GM23338 (cell line): ENCODE measurements at regions not wholly inside any gene's neighbourhood (a gene's known extent, or its start where the extent isn't known, plus 50 kb on each side); places are given as distances from the start of the nearest gene placed in this dataset.

Source experiments
- ATAC-seq: fragments of 200-7000 bp; cut with Tn5 transposase; 3 replicates; pipeline ENCODE4 v1.9.1; 2020
- DNase-seq: peaks from one replicate; pipeline ENCODE4 v3.0.0-alpha.2; 2015; ENCODE audit warnings: low spot score
- H2AFZ ChIP-seq: fragments of 200-600 bp; sonication (generic); 2 replicates; pipeline ENCODE4 v1.8.0; 2016; ENCODE audit warnings: antibody characterized with exemption, mild to moderate bottlenecking, moderate library complexity
- H3F3A ChIP-seq: fragments of 200-600 bp; sonication (generic); replicated peaks from 2 replicates; pipeline ENCODE4 v1.8.0; 2017; ENCODE audit warnings: antibody characterized with exemption, mixed run types, low read depth
- H3K27ac ChIP-seq: fragments of 200-600 bp; sonication (generic); 2 replicates; pipeline ENCODE4 v1.6.1; 2016; ENCODE audit warnings: low read depth
- H3K27me3 ChIP-seq: fragments of 200-600 bp; sonication (generic); 2 replicates; pipeline ENCODE4 v1.8.0; 2016; ENCODE audit warnings: mild to moderate bottlenecking, mixed run types, moderate library complexity; ENCODE audit not compliant: insufficient read depth
- H3K36me3 ChIP-seq: fragments of 200-600 bp; sonication (generic); 2 replicates; pipeline ENCODE4 v1.8.0; 2016; ENCODE audit warnings: mild to moderate bottlenecking; ENCODE audit not compliant: insufficient read depth
- H3K4me1 ChIP-seq: fragments of 200-600 bp; sonication (generic); 2 replicates; pipeline ENCODE4 v1.8.0; 2016; ENCODE audit warnings: mild to moderate bottlenecking, moderate library complexity; ENCODE audit not compliant: insufficient read depth
- H3K4me2 ChIP-seq: fragments of 200-600 bp; sonication (generic); 2 replicates; pipeline ENCODE4 v1.7.1; 2017; ENCODE audit warnings: mixed run types
- H3K4me3 ChIP-seq: fragments of 200-600 bp; sonication (generic); 2 replicates; pipeline ENCODE4 v1.6.1; 2016; ENCODE audit warnings: mixed run types
- H3K79me2 ChIP-seq: fragments of 200-600 bp; sonication (generic); replicated peaks from 2 replicates; pipeline ENCODE4 v1.8.0; 2017; ENCODE audit warnings: mild to moderate bottlenecking; ENCODE audit not compliant: insufficient read depth
- H3K9me2 ChIP-seq: fragments of 200-600 bp; sonication (generic); 2 replicates; pipeline ENCODE4 v1.8.0; 2017; ENCODE audit not compliant: insufficient read depth
- H4K20me1 ChIP-seq: fragments of 200-600 bp; sonication (generic); replicated peaks from 2 replicates; pipeline ENCODE4 v1.8.0; 2017; ENCODE audit warnings: mild to moderate bottlenecking; ENCODE audit not compliant: insufficient read depth
- H3K27ac Mint-ChIP-seq: 2 replicates; pipeline ENCODE4 v1.8.0; 2020; ENCODE audit warnings: inconsistent platforms, mild to moderate bottlenecking, moderate library complexity, mixed read lengths
- H3K27me3 Mint-ChIP-seq: 3 replicates; pipeline ENCODE4 v1.8.0; 2022; ENCODE audit warnings: low read depth, mild to moderate bottlenecking, moderate library complexity, mixed read lengths, inconsistent platforms; ENCODE audit not compliant: insufficient read depth, poor library complexity
- H3K36me3 Mint-ChIP-seq: 3 replicates; pipeline ENCODE4 v1.8.0; 2021; ENCODE audit warnings: low read depth, mild to moderate bottlenecking, inconsistent platforms, moderate library complexity, mixed read lengths
- H3K4me1 Mint-ChIP-seq: 3 replicates; pipeline ENCODE4 v1.8.0; 2020; ENCODE audit warnings: mild to moderate bottlenecking, inconsistent platforms, mixed read lengths
- H3K4me3 Mint-ChIP-seq: 3 replicates; pipeline ENCODE4 v1.8.0; 2021; ENCODE audit warnings: moderate library complexity, mild to moderate bottlenecking, inconsistent platforms, mixed read lengths
- H3K9me3 Mint-ChIP-seq: 3 replicates; pipeline ENCODE4 v1.8.0; 2020; ENCODE audit warnings: moderate library complexity, mild to moderate bottlenecking, inconsistent platforms, mixed read lengths
- EZH2 ChIP-seq: fragments of 200-600 bp; sonication (generic); IDR thresholded peaks from one replicate; pipeline ENCODE4 v1.8.0; 2017; ENCODE audit warnings: antibody characterized with exemption, mild to moderate bottlenecking, low read depth; ENCODE audit not compliant: unreplicated experiment
- JUNB ChIP-seq: IDR thresholded peaks from one replicate; pipeline ENCODE4 v1.6.1; 2016; ENCODE audit warnings: antibody characterized with exemption; ENCODE audit not compliant: unreplicated experiment
- NANOG ChIP-seq: IDR thresholded peaks from 2 replicates; pipeline ENCODE4 v1.6.1; 2016; ENCODE audit warnings: antibody characterized with exemption, borderline replicate concordance
- ZNF331 ChIP-seq: fragments of 250-450 bp; sonication (Bioruptor Pico); IDR thresholded peaks from 2 replicates; pipeline ENCODE4 v1.5.0; 2020; ENCODE audit warnings: low read depth, mild to moderate bottlenecking, moderate library complexity
- TF ChIP-seq, protein P1 (sequence below): fragments of 250-450 bp; sonication (Bioruptor Pico); IDR thresholded peaks from 2 replicates; pipeline ENCODE4 v1.5.0; 2020; ENCODE audit warnings: mild to moderate bottlenecking, moderate library complexity
- TF ChIP-seq, protein P2 (sequence below): IDR thresholded peaks from 2 replicates; pipeline ENCODE4 v1.6.1; 2016; ENCODE audit warnings: antibody characterized with exemption

DNA sequence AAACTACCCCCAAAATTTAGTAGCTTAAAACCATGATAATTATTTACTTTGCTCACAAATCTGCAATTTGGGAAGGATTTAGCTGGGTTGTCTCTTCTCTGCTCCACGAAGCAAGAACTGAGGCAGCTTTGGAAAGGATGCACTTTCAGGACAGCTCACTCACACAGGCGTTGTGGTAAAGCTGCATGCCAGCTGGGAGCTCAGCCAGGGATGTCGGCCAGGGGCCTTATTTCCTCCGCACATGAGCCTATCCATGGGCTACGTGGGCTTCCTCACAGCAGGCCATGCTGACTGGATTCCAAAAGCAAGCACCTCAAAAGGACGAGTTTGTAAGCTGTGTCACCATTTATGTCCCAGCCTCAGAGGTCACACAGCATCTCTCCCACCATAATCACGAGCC is 301.3 kb upstream of the IGF1R start:
- no peak overlapping the region for H2AFZ ChIP-seq
- H3K4me1 Mint-ChIP-seq = no peaks in the 10 kb centered on the region
- no peaks in the 10 kb centered on the region for H3K36me3 Mint-ChIP-seq
- peaks cover 6% of the 10 kb centered on the region for H3K27me3 Mint-ChIP-seq
- no peak for TF ChIP-seq EZH2
- no peak for TF ChIP-seq NANOG
- TF ChIP-seq, protein P1, sequence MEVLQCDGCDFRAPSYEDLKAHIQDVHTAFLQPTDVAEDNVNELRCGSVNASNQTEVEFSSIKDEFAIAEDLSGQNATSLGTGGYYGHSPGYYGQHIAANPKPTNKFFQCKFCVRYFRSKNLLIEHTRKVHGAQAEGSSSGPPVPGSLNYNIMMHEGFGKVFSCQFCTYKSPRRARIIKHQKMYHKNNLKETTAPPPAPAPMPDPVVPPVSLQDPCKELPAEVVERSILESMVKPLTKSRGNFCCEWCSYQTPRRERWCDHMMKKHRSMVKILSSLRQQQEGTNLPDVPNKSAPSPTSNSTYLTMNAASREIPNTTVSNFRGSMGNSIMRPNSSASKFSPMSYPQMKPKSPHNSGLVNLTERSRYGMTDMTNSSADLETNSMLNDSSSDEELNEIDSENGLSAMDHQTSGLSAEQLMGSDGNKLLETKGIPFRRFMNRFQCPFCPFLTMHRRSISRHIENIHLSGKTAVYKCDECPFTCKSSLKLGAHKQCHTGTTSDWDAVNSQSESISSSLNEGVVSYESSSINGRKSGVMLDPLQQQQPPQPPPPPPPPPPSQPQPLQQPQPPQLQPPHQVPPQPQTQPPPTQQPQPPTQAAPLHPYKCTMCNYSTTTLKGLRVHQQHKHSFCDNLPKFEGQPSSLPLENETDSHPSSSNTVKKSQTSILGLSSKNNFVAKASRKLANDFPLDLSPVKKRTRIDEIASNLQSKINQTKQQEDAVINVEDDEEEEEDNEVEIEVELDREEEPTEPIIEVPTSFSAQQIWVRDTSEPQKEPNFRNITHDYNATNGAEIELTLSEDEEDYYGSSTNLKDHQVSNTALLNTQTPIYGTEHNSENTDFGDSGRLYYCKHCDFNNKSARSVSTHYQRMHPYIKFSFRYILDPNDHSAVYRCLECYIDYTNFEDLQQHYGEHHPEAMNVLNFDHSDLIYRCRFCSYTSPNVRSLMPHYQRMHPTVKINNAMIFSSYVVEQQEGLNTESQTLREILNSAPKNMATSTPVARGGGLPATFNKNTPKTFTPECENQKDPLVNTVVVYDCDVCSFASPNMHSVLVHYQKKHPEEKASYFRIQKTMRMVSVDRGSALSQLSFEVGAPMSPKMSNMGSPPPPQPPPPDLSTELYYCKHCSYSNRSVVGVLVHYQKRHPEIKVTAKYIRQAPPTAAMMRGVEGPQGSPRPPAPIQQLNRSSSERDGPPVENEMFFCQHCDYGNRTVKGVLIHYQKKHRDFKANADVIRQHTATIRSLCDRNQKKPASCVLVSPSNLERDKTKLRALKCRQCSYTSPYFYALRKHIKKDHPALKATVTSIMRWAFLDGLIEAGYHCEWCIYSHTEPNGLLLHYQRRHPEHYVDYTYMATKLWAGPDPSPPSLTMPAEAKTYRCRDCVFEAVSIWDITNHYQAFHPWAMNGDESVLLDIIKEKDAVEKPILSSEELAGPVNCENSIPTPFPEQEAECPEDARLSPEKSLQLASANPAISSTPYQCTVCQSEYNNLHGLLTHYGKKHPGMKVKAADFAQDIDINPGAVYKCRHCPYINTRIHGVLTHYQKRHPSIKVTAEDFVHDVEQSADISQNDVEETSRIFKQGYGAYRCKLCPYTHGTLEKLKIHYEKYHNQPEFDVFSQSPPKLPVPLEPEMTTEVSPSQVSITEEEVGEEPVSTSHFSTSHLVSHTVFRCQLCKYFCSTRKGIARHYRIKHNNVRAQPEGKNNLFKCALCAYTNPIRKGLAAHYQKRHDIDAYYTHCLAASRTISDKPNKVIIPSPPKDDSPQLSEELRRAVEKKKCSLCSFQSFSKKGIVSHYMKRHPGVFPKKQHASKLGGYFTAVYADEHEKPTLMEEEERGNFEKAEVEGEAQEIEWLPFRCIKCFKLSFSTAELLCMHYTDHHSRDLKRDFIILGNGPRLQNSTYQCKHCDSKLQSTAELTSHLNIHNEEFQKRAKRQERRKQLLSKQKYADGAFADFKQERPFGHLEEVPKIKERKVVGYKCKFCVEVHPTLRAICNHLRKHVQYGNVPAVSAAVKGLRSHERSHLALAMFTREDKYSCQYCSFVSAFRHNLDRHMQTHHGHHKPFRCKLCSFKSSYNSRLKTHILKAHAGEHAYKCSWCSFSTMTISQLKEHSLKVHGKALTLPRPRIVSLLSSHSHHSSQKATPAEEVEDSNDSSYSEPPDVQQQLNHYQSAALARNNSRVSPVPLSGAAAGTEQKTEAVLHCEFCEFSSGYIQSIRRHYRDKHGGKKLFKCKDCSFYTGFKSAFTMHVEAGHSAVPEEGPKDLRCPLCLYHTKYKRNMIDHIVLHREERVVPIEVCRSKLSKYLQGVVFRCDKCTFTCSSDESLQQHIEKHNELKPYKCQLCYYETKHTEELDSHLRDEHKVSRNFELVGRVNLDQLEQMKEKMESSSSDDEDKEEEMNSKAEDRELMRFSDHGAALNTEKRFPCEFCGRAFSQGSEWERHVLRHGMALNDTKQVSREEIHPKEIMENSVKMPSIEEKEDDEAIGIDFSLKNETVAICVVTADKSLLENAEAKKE (CRISPR knock-in tag) = no peak
- no peak for TF ChIP-seq ZNF331 (CRISPR knock-in tag)
- TF ChIP-seq JUNB = no peak
- TF ChIP-seq, protein P2, sequence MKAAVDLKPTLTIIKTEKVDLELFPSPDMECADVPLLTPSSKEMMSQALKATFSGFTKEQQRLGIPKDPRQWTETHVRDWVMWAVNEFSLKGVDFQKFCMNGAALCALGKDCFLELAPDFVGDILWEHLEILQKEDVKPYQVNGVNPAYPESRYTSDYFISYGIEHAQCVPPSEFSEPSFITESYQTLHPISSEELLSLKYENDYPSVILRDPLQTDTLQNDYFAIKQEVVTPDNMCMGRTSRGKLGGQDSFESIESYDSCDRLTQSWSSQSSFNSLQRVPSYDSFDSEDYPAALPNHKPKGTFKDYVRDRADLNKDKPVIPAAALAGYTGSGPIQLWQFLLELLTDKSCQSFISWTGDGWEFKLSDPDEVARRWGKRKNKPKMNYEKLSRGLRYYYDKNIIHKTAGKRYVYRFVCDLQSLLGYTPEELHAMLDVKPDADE = no peak
- H3K27ac Mint-ChIP-seq = no peak overlapping the region
- H3K79me2 ChIP-seq = no peaks in the 10 kb centered on the region
- H3K4me2 ChIP-seq = no peak overlapping the region
- H3F3A ChIP-seq = no peaks in the 10 kb centered on the region
- H4K20me1 ChIP-seq = no peaks in the 10 kb centered on the region
- no peak for ATAC-seq
- no peak overlapping the region for H3K4me3 Mint-ChIP-seq
- H3K4me3 ChIP-seq = no peak overlapping the region
- DNase-seq = no peak
- H3K9me2 ChIP-seq = 0 out of 2 replicates have a peak, but pooled peaks cover 4% of the 10 kb centered on the region
- H3K27ac ChIP-seq = no peak overlapping the region
- H3K4me1 ChIP-seq = no peaks in the 10 kb centered on the region
- no peaks in the 10 kb centered on the region for H3K27me3 ChIP-seq
- no peaks in the 10 kb centered on the region for H3K36me3 ChIP-seq
- H3K9me3 Mint-ChIP-seq = no peaks in the 10 kb centered on the region
